ENCODE measurements at regions not wholly inside any gene's neighbourhood (a gene's known extent, or its start where the extent isn't known, plus 50 kb on each side); places are given as distances from the start of the nearest gene placed in this dataset.

DNA sequence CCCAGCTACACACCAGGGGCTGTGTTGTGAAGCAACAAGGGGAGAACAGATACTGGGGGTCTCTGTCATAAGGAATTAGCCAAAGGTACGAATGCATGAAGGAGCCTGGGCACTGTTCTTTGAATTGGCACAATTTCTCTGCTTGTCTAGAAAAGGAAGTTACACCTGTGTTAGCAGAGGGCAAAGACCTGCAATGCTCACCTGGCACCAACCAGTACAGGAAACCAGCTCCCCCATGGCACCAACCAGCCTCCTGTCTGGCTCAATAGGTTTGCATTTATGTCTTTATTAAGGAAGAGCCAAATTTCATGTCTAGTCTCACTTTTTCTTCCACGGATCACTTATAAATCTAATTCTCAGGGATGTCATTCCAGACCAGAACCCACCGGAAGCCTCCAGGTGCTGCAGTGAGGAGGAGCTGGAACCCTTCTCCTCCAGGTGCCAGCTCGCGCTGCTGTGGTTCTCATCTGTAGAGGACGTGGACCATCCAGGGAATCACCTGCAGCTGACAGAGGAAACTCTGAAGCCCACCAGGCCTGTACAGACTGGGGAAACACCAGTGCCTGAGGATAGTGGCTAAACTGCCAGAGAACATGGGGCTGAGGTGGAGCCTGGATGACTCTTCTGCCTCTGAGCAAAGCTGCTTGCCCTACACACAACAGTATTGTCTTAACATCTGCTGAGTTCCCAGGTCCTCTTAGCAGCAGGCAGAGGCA is 113.4 kb upstream of the TRIM2 start:
- no peak for DNase-seq (ENCODE audit: low read depth)
- TF ChIP-seq, protein P1, sequence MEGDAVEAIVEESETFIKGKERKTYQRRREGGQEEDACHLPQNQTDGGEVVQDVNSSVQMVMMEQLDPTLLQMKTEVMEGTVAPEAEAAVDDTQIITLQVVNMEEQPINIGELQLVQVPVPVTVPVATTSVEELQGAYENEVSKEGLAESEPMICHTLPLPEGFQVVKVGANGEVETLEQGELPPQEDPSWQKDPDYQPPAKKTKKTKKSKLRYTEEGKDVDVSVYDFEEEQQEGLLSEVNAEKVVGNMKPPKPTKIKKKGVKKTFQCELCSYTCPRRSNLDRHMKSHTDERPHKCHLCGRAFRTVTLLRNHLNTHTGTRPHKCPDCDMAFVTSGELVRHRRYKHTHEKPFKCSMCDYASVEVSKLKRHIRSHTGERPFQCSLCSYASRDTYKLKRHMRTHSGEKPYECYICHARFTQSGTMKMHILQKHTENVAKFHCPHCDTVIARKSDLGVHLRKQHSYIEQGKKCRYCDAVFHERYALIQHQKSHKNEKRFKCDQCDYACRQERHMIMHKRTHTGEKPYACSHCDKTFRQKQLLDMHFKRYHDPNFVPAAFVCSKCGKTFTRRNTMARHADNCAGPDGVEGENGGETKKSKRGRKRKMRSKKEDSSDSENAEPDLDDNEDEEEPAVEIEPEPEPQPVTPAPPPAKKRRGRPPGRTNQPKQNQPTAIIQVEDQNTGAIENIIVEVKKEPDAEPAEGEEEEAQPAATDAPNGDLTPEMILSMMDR (conservative IDR thresholded peaks at IDR 0.05; ENCODE audit: low read depth, low read length): no peak
- H3K4me3 ChIP-seq (ENCODE audit: low read length): no peak overlapping the region

GRCh38 chr4:153093396-153093795 is 110.8 kb upstream of the TRIM2 start:
- no peak overlapping the region for H3K4me3 ChIP-seq (ENCODE audit: low read length)
- TF ChIP-seq, protein P1 (conservative IDR thresholded peaks at IDR 0.05; ENCODE audit: low read depth, low read length): no peak
- DNase-seq (ENCODE audit: low read depth): no peak

GRCh38 chr4:153093802-153094201 is 110.4 kb upstream of the TRIM2 start:
- H3K4me3 ChIP-seq (ENCODE audit: low read length): no peak overlapping the region
- TF ChIP-seq, protein P1 (conservative IDR thresholded peaks at IDR 0.05; ENCODE audit: low read depth, low read length): no peak
- DNase-seq (ENCODE audit: low read depth): no peak

DNA sequence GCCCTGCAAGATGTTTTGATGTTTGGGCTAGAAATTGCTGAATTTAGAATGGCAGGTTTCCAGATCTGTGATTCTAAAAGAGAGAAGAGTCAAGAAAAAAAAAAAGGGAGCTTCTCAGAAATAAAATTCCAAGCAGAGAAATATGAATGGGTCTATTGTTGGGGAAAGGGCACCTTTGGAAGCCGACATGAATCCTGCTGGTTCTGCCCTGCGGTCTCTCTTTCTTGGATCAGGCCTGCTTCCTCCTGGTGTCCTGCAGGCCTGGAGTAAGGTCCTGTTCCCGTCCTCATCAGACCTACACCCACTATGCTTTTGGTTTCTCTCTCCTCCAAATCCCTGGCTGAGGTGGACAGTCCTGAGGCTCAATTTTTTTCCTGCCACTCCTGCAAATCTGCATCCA is 109.8 kb upstream of the TRIM2 start:
- no peak for DNase-seq (ENCODE audit: low read depth)
- H3K4me3 ChIP-seq (ENCODE audit: low read length): no peak overlapping the region
- TF ChIP-seq, protein P1 (conservative IDR thresholded peaks at IDR 0.05; ENCODE audit: low read depth, low read length): no peak

DNA sequence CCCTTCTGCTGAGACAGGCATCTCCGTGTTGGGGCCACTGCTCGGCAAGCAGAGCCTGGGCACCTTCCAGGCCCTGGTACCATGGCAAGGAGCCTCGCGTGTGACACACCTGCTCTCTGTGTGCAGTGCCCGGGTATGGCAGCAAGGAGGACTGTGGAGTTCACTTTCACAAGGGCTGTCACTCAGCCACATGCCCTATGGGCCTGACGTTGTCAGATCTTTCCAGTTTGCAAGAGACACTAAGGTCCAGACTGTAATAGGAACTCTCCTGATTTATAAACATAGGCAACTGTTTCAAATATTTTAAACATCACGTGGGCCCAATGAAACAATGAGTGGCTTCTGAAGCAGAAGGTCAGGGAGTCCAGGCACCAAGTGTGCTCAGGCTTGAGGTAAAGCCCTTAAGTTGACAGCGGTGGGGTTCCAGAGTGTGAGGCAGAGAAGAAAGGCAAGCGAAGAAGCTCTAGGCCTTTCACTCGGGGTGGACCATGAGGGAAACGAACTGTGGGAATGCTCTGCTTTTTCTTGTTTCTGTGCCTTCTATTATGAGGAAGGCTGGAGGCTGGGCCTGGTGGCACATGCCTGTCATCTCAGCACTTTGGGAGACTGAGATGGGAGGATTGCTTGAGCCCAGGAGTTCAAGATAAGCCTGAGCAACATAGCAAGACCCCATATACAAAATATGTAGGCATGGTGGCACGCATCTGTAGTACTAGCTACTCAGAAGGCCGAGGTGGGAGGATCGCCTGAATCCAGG is 108.6 kb upstream of the TRIM2 start:
- no peak for DNase-seq (ENCODE audit: low read depth)
- no peak overlapping the region for H3K4me3 ChIP-seq (ENCODE audit: low read length)
- TF ChIP-seq, protein P1 (conservative IDR thresholded peaks at IDR 0.05; ENCODE audit: low read depth, low read length): no peak

GRCh38 chr4:153096344-153096743 is 107.9 kb upstream of the TRIM2 start:
- TF ChIP-seq, protein P1 (conservative IDR thresholded peaks at IDR 0.05; ENCODE audit: low read depth, low read length): no peak
- H3K4me3 ChIP-seq (ENCODE audit: low read length): no peak overlapping the region
- no peak for DNase-seq (ENCODE audit: low read depth)

GRCh38 chr4:153098427-153098826 is 105.8 kb upstream of the TRIM2 start:
- no peak overlapping the region for H3K4me3 ChIP-seq (ENCODE audit: low read length)
- DNase-seq (ENCODE audit: low read depth): no peak
- TF ChIP-seq, protein P1 (conservative IDR thresholded peaks at IDR 0.05; ENCODE audit: low read depth, low read length): no peak

Measured in retinal pigment epithelial cell (primary cell).